SK-N-SH (cell line): ENCODE measurements at regions not wholly inside any gene's neighbourhood (a gene's known extent, or its start where the extent isn't known, plus 50 kb on each side); places are given as distances from the start of the nearest gene placed in this dataset.

ENCODE experiments used
- CTCF ChIA-PET: fragments of 300-600, 350-600 bp; formaldehyde crosslinking; extraction: SDS; loops from one replicate; lab custom pipeline; 2021; lab: Yijun Ruan, JAX
- POLR2A ChIA-PET: fragments of 350-600 bp; sonication (Branson Sonifier 250); formaldehyde crosslinking; extraction: SDS; loops from one replicate; lab custom pipeline; 2020; ENCODE audit warnings: antibody characterized with exemption, inconsistent platforms; lab: Yijun Ruan, JAX
- DNase-seq: peaks from one replicate; pipeline ENCODE4 v3.0.0; 2012
- H2AFZ ChIP-seq: fragments of 200-600 bp; sonication (generic); 2 replicates; pipeline ENCODE4 v1.8.1; 2016; ENCODE audit warnings: antibody characterized with exemption, mild to moderate bottlenecking, low read depth
- H3F3A ChIP-seq: fragments of 200-600 bp; sonication (generic); replicated peaks from 2 replicates; pipeline ENCODE3; 2016; ENCODE audit warnings: antibody characterized with exemption, mild to moderate bottlenecking; ENCODE audit not compliant: insufficient read depth
- H3K27ac ChIP-seq, 2 experiments: fragments of 200-500 bp in 1 of 2; fragments of 200-600 bp in 1 of 2; sonication (Bioruptor generic) in 1 of 2; sonication (generic), shearing (Covaris generic) in 1 of 2; 2 replicates each; pipeline versions ENCODE4 v1.5.1 to v1.6.1; 2014 to 2016; ENCODE audit warnings: low read depth in 2 of 2, inconsistent platforms in 1 of 2, low read length in 1 of 2, mild to moderate bottlenecking in 1 of 2, mixed read lengths in 1 of 2
- H3K27me3 ChIP-seq: fragments of 200-600 bp; sonication (generic), shearing (Covaris generic); 2 replicates; pipeline ENCODE4 v1.6.1; 2016; ENCODE audit warnings: mixed run types; ENCODE audit not compliant: insufficient read depth
- H3K36me3 ChIP-seq, 2 experiments: fragments of 200-500 bp in 1 of 2; fragments of 200-600 bp in 1 of 2; sonication (Bioruptor generic) in 1 of 2; sonication (generic) in 1 of 2; replicated peaks in 1 of 2; 2 replicates each; pipeline versions ENCODE3 to v1.5.1; 2014 to 2016; ENCODE audit warnings: low read length in 1 of 2, mild to moderate bottlenecking in 1 of 2; ENCODE audit not compliant: insufficient read depth in 2 of 2, control insufficient read depth in 1 of 2
- H3K4me1 ChIP-seq, 2 experiments: fragments of 200-500 bp in 1 of 2; fragments of 200-600 bp in 1 of 2; sonication (Bioruptor generic) in 1 of 2; sonication (generic), shearing (Covaris generic) in 1 of 2; 2 replicates each; pipeline versions ENCODE4 v1.5.1 to v1.6.1; 2014 to 2016; ENCODE audit warnings: low read depth in 1 of 2, low read length in 1 of 2, mixed run types in 1 of 2; ENCODE audit not compliant: insufficient read depth in 2 of 2, control insufficient read depth in 1 of 2
- H3K4me2 ChIP-seq: fragments of 200-600 bp; sonication (generic), shearing (Covaris generic); 2 replicates; pipeline ENCODE4 v1.6.1; 2017; ENCODE audit warnings: mixed run types
- H3K4me3 ChIP-seq, 2 experiments: fragments of 200-500 bp in 1 of 2; fragments of 200-600 bp in 1 of 2; sonication (Bioruptor generic) in 1 of 2; sonication (generic), shearing (Covaris generic) in 1 of 2; 2 replicates each; pipeline versions ENCODE4 v1.5.1 to v1.8.1; 2014 to 2016; ENCODE audit warnings: low read depth in 2 of 2, inconsistent platforms in 1 of 2, low read length in 1 of 2, mild to moderate bottlenecking in 1 of 2, mixed read lengths in 1 of 2, moderate library complexity in 1 of 2
- H3K79me2 ChIP-seq: fragments of 200-600 bp; sonication (generic); 2 replicates; pipeline ENCODE4 v1.8.1; 2017; ENCODE audit warnings: mild to moderate bottlenecking; ENCODE audit not compliant: insufficient read depth
- H3K9ac ChIP-seq: fragments of 200-600 bp; sonication (generic); 2 replicates; pipeline ENCODE4 v1.6.1; 2017; ENCODE audit warnings: mixed run types
- H3K9me2 ChIP-seq: fragments of 200-600 bp; sonication (generic); 2 replicates; pipeline ENCODE4 v1.6.1; 2017; ENCODE audit warnings: mixed run types
- H3K9me3 ChIP-seq: fragments of 200-600 bp; sonication (generic); 2 replicates; pipeline ENCODE4 v1.6.1; 2017; ENCODE audit warnings: mixed run types, mild to moderate bottlenecking, moderate library complexity
- H4K20me1 ChIP-seq: fragments of 200-600 bp; sonication (generic); 2 replicates; pipeline ENCODE4 v1.6.1; 2017; ENCODE audit warnings: mild to moderate bottlenecking, mixed run types; ENCODE audit not compliant: insufficient read depth
- CHD2 ChIP-seq: fragments of 150-350 bp; IDR thresholded peaks from 2 replicates; pipeline ENCODE4 v1.6.1; 2018; ENCODE audit warnings: low read length; ENCODE audit not compliant: partially characterized antibody
- FOXJ3 ChIP-seq: sonication (generic); formaldehyde crosslinking; IDR thresholded peaks from 2 replicates; pipeline ENCODE4 v1.5.1; 2020; ENCODE audit warnings: mild to moderate bottlenecking, missing genetic modification reagents
- FOXM1 ChIP-seq: IDR thresholded peaks from 2 replicates; pipeline ENCODE4 v1.4.0; 2012; ENCODE audit warnings: low read depth, mild to moderate bottlenecking
- GATA2 ChIP-seq: sonication (generic); formaldehyde crosslinking; IDR thresholded peaks from 2 replicates; pipeline ENCODE4 v1.5.0; 2020; ENCODE audit warnings: mild to moderate bottlenecking, missing genetic modification reagents
- JUND ChIP-seq: IDR thresholded peaks from 2 replicates; pipeline ENCODE4 v1.4.0; 2012
- MAX ChIP-seq: IDR thresholded peaks from 2 replicates; pipeline ENCODE4 v1.4.0; 2012; ENCODE audit warnings: low read depth
- MEF2A ChIP-seq: IDR thresholded peaks from 2 replicates; pipeline ENCODE4 v1.4.0; 2012; ENCODE audit warnings: low read depth, borderline replicate concordance
- NFIC ChIP-seq: IDR thresholded peaks from 2 replicates; pipeline ENCODE4 v1.4.0; 2012; ENCODE audit warnings: borderline replicate concordance
- PBX3 ChIP-seq: IDR thresholded peaks from 2 replicates; pipeline ENCODE4; 2012
- RAD21 ChIP-seq: IDR thresholded peaks from 2 replicates; pipeline ENCODE4 v1.6.1; 2012; ENCODE audit warnings: mild to moderate bottlenecking, low read length
- RCOR1 ChIP-seq: fragments of 150-350 bp; IDR thresholded peaks from 2 replicates; pipeline ENCODE4 v1.6.1; 2017; ENCODE audit warnings: antibody characterized with exemption, low read length
- REST ChIP-seq: IDR thresholded peaks from 2 replicates; pipeline ENCODE4 v1.6.1; 2012; ENCODE audit warnings: mild to moderate bottlenecking, low read depth, low read length, moderate library complexity
- SIN3A ChIP-seq: IDR thresholded peaks from 2 replicates; pipeline ENCODE4 v1.6.1; 2012; ENCODE audit warnings: low read depth, mild to moderate bottlenecking, low read length, moderate library complexity, borderline replicate concordance
- TAF1 ChIP-seq: IDR thresholded peaks from 2 replicates; pipeline ENCODE4 v1.6.1; 2012; ENCODE audit warnings: low read depth, mild to moderate bottlenecking, low read length, moderate library complexity, borderline replicate concordance
- TEAD4 ChIP-seq: IDR thresholded peaks from 2 replicates; pipeline ENCODE4 v1.4.0; 2012; ENCODE audit warnings: mild to moderate bottlenecking, borderline replicate concordance; ENCODE audit not compliant: insufficient read depth
- YY1 ChIP-seq: IDR thresholded peaks from 2 replicates; pipeline ENCODE4 v1.4.0; 2012; ENCODE audit warnings: low read depth, mild to moderate bottlenecking
- ZBTB33 ChIP-seq: IDR thresholded peaks from 2 replicates; pipeline ENCODE4 v1.4.0; 2012; ENCODE audit warnings: low read depth, borderline replicate concordance

- no peaks in the 10 kb centered on the region for H3K27me3 ChIP-seq
- H2AFZ ChIP-seq = no peak overlapping the region
- H4K20me1 ChIP-seq = no peaks in the 10 kb centered on the region
- no peaks in the 10 kb centered on the region for H3F3A ChIP-seq
- no peaks in the 10 kb centered on the region for H3K36me3 ChIP-seq
- H3K27ac ChIP-seq = no peak overlapping the region
- no peaks in the 10 kb centered on the region for H3K9me3 ChIP-seq
- H3K4me2 ChIP-seq = no peak overlapping the region
- H3K4me1 ChIP-seq = no peaks in the 10 kb centered on the region
- H3K4me3 ChIP-seq = no peak overlapping the region
- H3K9ac ChIP-seq = no peak overlapping the region
- no peaks in the 10 kb centered on the region for H3K9me2 ChIP-seq
- POLR2A ChIA-PET = no interaction called here
- CTCF ChIA-PET = no interaction called here
- DNase-seq = no peak
- no peaks in the 10 kb centered on the region for H3K79me2 ChIP-seq
- no peak for TF ChIP-seq YY1
- no peak for TF ChIP-seq TAF1
- TF ChIP-seq CHD2 = no peak
- no peak for TF ChIP-seq SIN3A
- TF ChIP-seq RCOR1 = no peak
- no peak for TF ChIP-seq RAD21
- no peak for TF ChIP-seq TEAD4
- TF ChIP-seq GATA2 = no peak
- TF ChIP-seq JUND = no peak
- TF ChIP-seq MAX = no peak
- TF ChIP-seq REST = no peak
- no peak for TF ChIP-seq FOXM1
- TF ChIP-seq NFIC = no peak
- TF ChIP-seq ZBTB33 = no peak
- no peak for TF ChIP-seq FOXJ3 (CRISPR knock-in tag)
- no peak for TF ChIP-seq MEF2A
- no peak for TF ChIP-seq PBX3
Observed at GRCh38 chr4:81792521-81792920, 320.8 kb upstream of the RASGEF1B start.
